ENCODE measurements at regions not wholly inside any gene's neighbourhood (a gene's known extent, or its start where the extent isn't known, plus 50 kb on each side); places are given as distances from the start of the nearest gene placed in this dataset.

DNA sequence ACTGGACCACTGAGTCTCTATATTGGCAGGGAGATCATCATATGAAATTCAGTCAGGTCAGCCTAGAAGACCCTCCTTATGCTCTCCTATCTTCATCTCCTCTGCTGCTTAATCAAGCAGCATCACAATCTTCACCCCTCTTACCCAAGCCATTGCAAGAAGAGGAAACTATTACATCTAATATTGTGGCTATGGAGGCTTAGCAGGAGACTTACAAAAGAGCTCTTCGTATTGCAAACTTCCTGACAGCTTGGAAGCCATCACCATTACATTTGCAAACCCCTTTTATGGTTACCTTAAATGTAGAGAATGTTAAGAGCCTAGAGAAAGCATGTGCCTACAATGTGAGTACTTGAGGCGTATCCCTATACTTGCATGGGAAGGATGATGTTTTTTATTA is 87.2 kb upstream of the STXBP5 start:
- in situ Hi-C loops (cut with HindIII; ENCODE audit: low sequenced_read_pairs): no loop called here

DNA sequence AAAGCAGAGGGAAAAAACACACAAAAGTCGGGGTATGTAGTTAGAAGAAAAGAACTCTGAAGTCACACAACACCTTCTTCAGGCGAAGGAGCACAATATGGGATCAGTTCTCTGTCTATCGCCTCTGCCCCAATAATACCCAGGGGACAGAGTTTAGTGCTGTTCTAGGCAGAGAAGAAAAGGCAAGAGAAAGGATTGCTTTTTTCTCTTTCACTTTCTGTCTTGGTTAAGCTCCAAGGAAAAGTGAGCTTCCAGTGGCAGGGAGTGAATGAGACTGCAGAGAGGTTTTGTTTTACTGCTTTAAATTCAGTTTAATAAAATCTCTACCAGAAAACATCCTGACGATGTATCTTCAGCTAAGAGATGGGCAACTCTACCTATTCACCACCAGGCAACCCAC is 86.6 kb upstream of the STXBP5 start:
- in situ Hi-C loops (cut with HindIII; ENCODE audit: low sequenced_read_pairs): no loop called here

DNA sequence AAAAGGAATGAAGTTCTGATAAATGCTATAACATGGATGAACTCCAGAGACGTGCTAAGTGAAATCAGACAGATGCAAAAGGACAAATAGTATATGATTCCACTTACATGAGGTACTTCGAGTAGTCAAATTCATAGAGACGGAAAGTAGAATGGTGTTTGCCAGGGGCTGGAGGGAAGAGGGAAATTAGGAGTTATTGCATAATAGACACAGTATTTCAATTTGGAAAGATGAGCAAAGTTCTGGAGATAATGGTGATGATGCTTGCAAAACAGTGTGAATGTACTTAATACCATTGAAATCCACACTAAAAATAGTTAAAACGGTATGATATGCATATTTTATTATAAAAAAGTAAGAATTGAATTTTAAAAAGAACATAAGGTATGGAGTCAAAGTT is 84.9 kb upstream of the STXBP5 start:
- in situ Hi-C loops (cut with HindIII; ENCODE audit: low sequenced_read_pairs): no loop called here

DNA sequence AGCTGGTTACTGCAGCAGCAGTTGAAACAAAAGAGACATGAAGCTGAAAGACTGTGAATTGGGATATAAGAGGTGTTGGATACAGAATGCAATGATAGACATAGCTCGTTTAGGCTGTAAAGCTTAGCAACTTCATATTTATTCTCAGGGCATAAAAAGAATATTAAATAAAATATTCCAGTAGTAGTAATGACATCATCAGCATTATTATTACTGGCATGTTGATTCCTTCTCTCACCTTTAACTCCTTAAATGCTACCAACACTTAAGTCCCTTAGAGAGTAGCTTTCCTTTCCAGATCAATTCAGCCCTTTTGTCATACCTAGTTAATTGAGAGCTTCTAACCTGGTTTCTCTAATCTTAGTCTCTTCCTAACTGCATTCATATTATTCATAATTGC is 81.4 kb upstream of the STXBP5 start:
- in situ Hi-C loops (cut with HindIII; ENCODE audit: low sequenced_read_pairs): no loop called here

DNA sequence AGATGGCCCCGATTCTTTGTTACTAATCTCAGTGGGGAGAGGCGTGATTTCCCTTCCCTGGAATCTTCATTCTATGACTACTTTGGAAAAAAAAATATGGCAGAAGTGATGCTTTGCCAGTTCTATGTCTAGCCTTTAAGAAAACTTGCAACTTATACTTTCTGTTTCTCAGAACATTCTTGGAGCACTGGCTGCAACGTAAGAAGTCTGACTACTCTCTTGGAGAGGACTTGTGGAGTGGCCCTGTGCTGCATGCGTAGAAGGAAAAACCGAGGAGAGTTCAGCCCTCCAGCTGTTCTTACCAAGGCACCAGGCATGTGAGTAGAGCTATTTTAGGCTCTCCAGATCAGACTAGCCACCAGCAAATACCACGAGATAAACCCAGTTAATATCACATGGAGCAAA is 77.6 kb upstream of the STXBP5 start:
- in situ Hi-C loops (cut with HindIII; ENCODE audit: low sequenced_read_pairs): no loop called here

DNA sequence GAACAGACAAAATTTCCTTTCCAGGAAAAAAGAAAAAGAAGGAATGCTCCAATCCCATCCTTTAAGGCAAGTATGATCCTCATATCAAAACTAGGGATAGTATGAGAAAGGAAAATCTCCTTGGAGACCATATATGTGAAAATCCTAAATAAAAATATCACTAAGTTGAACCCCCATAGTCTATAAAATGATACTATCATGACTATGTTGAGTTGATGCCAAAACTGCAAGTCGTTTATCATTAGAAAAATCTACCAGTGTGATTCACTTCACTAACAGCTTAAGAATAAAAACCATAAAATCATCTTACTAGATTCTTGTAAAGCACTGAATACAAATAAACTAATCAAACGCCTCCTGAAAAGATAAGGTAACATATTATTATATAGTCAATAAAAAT is 76.6 kb upstream of the STXBP5 start:
- in situ Hi-C loops (cut with HindIII; ENCODE audit: low sequenced_read_pairs): no loop called here

DNA sequence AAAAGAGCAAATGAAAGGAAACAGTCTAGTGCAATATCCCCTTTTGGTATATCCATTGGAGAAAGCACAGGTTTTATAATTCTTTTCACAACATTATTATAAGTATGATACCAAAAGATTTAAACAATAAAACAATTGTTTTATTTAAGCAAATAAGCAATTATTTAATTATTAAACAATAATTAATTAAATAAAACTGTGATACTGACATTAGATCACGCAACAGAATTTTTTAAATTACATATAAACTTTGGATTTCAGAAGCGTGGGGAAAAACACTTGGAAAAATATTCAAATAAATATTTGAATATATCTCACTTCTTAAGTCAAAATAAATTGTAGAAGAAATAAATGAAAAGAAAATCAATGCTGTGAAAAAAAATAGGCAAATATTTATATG is 76.2 kb upstream of the STXBP5 start:
- in situ Hi-C loops (cut with HindIII; ENCODE audit: low sequenced_read_pairs): no loop called here

DNA sequence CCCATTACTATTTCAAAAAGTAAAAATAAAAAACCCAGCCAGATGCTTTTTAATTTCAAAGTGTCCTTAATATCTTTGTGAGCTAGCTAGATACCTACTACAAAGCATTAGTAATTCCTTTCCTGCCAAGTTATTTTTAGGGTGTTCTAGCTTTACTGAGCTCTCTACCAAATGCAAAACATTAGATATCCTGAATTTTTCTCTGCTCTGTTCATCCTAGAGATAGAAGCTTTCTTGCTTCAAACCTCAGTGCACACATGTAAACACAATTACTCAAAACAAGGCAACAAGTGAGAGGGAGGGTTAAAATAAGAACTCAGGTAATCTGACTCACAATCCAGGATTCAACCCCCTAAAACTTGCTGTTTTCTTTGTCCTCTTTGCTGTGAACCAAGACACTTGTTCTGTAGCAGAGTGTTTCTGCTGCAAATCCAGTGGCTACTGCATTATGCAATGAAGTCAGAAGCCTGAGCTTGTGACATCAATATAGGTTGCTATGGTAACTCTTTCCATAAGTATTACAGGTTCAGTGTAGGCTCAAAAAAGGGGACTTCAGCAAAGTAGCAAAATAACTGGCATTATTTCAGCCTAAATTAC is 72.6 kb upstream of the STXBP5 start:
- in situ Hi-C loops (cut with HindIII; ENCODE audit: low sequenced_read_pairs): no loop called here

DNA sequence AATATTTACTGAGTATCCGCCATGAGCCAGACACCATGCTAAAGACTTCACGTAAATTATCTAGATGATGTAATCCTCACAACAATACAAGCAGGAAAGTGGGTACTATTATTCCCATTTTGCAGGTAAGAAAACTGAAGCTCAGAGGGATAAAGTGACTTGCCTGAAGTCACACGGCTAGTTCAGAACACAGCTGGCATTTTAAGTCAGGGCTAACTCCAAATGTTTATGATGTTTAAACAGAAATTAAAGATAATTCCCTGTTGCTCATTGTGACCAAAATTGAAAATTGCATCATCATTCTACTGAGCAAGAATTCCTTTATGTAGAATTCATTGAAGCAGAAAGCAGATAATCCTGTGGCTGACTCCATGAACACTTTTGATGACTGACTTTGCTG is 71.3 kb upstream of the STXBP5 start:
- in situ Hi-C loops (cut with HindIII; ENCODE audit: low sequenced_read_pairs): no loop called here

GRCh38 chr6:147133669-147134068 is 70.5 kb upstream of the STXBP5 start:
- in situ Hi-C loops (cut with HindIII; ENCODE audit: low sequenced_read_pairs): no loop called here

DNA sequence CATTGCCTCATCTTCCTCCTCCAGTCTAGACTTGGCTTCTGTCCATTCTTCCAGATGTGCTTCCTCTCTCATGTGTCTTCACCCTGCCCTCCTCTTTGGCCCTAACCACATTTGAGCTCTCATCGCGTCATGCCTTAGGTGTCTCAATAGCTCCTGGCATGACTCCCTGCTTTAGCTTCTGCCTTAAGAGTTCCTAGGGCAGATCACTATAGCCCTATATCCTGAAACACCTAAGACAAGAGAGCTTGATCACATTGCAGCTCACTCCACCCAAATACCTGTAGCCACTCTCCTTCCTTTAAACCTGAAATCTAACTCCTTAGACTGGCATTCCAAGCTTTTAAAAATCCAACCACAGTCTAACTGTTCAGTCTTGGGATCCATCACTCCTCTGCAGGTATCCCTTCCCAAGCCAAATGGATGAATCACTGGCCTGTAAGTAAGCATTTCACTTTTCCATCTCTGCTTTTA is 69.0 kb upstream of the STXBP5 start:
- in situ Hi-C loops (cut with HindIII; ENCODE audit: low sequenced_read_pairs): no loop called here

DNA sequence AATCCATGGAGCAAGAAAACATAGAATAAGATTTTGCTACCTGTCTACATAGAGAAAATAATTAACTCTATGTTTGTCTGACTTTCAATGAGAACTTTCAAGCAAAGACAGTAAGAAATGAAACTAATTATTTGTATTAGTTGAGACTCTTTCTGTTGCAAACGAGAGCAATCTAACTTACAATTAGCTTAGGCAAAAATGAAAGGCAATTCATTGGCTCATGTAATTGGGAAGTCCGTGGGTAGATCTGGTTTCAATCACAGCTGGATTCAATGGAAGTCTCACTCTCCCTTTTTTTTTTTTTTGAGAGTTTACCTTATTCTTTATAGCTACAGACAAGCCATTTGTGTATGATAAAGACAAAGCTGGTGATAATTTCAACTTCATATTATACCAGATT is 68.2 kb upstream of the STXBP5 start:
- in situ Hi-C loops (cut with HindIII; ENCODE audit: low sequenced_read_pairs): no loop called here

GRCh38 chr6:147137986-147138385 is 66.2 kb upstream of the STXBP5 start:
- in situ Hi-C loops (cut with HindIII; ENCODE audit: low sequenced_read_pairs): no loop called here

DNA sequence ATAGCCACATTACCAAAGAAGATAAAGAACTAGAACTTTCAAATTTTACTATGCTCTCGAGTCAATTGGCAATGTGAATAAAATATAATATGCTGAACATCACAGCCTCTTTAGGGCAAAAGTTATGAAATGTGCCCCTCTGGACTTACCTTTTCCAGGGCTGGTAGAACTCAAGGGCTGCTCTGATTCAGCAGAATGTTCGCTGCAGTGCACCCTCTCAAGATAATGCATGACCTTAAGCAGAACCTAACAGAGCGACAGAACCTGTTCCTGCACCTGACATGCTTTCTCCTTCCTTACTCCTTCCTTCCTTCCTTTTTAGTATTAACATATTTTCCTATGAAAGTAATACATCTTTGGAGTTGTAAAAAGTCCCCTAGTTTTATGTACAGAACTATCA is 65.4 kb upstream of the STXBP5 start:
- in situ Hi-C loops (cut with HindIII; ENCODE audit: low sequenced_read_pairs): no loop called here

- in situ Hi-C loops (cut with HindIII; ENCODE audit: low sequenced_read_pairs): no loop called here
Measured at GRCh38 chr6:147141711-147142308, 62.4 kb upstream of the STXBP5 start.

DNA sequence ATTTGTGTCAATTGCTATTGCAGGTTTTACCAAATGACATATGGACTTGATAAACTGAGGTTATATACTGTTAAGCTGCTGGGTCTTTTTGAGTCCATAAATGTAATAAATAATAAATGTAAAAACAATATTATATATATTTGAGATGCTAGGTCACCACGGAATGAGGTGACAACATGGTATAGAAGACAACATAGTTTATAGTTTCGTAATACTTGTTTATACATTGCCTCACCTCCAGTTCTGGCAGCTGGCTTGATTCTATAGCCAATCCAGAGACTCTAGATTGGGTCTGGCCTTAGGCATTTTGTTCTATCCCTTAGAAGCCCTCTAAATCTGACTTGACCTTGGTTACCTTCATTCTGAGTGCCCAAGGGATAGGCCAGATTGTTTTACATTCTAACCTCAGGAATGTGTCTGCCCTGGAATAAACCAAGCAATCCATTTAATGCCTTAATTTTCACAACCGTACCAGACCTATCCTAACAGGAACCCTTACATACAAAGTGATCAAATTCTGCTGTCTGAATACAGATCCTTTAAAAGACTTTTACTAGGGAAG is 61.5 kb upstream of the STXBP5 start:
- in situ Hi-C loops (cut with HindIII; ENCODE audit: low sequenced_read_pairs): no loop called here

GRCh38 chr6:147149092-147149491 is 55.1 kb upstream of the STXBP5 start:
- in situ Hi-C loops (cut with HindIII; ENCODE audit: low sequenced_read_pairs): no loop called here

GRCh38 chr6:147149826-147150225 is 54.4 kb upstream of the STXBP5 start:
- in situ Hi-C loops (cut with HindIII; ENCODE audit: low sequenced_read_pairs): no loop called here

DNA sequence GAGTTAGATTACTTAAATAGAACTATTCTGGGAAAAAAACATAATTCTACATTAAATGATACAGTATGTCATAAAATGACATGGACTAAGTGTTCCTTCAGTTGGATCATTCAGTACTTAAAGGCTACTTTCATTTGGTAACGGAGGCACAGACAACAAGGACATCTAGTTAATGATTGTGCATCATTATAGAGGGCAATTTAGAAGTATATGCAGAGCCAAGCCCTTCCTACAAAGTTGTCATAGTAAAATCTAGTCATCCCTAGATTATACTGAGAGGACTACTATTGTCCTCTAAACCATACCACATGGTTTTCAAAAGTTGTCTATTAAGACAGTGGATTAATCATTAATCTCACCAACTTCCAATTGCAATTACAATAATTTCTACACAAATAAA is 53.9 kb upstream of the STXBP5 start:
- in situ Hi-C loops (cut with HindIII; ENCODE audit: low sequenced_read_pairs): no loop called here
